ENCODE measurements at regions not wholly inside any gene's neighbourhood (a gene's known extent, or its start where the extent isn't known, plus 50 kb on each side); places are given as distances from the start of the nearest gene placed in this dataset.
A peak's percentile ranks its signal among the peaks of the same experiment; 100 is the strongest.
"Not testable (repeated sequence)": the region's sequence is repeated elsewhere in the genome, so short reads cannot be mapped to it uniquely, and the experiment has no call there.

GRCh38 chr10:9024210-9024609 is 969.7 kb downstream of the GATA3 start:
- no peak for DNase-seq (ENCODE audit: low read depth)

- no peak for DNase-seq (ENCODE audit: low read depth)
These were observed 973.7 kb downstream of the GATA3 start for GRCh38 chr10:9028231-9028630.

- no peak for DNase-seq (ENCODE audit: low read depth)
These were observed 980.9 kb downstream of the GATA3 start for GRCh38 chr10:9035355-9035754.

- no peak for DNase-seq (ENCODE audit: low read depth)
These were observed 982.3 kb downstream of the GATA3 start for GRCh38 chr10:9036711-9037204.

- peak; percentile 3 for DNase-seq (ENCODE audit: low read depth)
These were observed 983.7 kb downstream of the GATA3 start for GRCh38 chr10:9038146-9038714.

- no peak for DNase-seq (ENCODE audit: low read depth)
These were observed 989.0 kb downstream of the GATA3 start for GRCh38 chr10:9043466-9043865.

- DNase-seq (ENCODE audit: low read depth): no peak
These were observed 990.8 kb downstream of the GATA3 start for GRCh38 chr10:9045311-9045710.

- no peak for DNase-seq (ENCODE audit: low read depth)
These were observed 997.0 kb downstream of the GATA3 start for GRCh38 chr10:9051328-9051974.

- no peak for DNase-seq (ENCODE audit: low read depth)
These were observed 998.3 kb downstream of the GATA3 start for GRCh38 chr10:9052767-9053166.

- DNase-seq (ENCODE audit: low read depth): no peak
These were observed 1002.0 kb downstream of the GATA3 start for GRCh38 chr10:9056521-9056920.

GRCh38 chr10:9057293-9057692 is 1002.8 kb downstream of the GATA3 start:
- DNase-seq (ENCODE audit: low read depth): not testable (repeated sequence)

- DNase-seq (ENCODE audit: low read depth): no peak
These were observed 1005.8 kb downstream of the GATA3 start for GRCh38 chr10:9060314-9060713.

GRCh38 chr10:9061871-9062270 is 1007.4 kb downstream of the GATA3 start:
- DNase-seq (ENCODE audit: low read depth): no peak

GRCh38 chr10:9066152-9066551 is 1011.7 kb downstream of the GATA3 start:
- DNase-seq (ENCODE audit: low read depth): no peak

- DNase-seq (ENCODE audit: low read depth): no peak
These were observed 1013.5 kb downstream of the GATA3 start for GRCh38 chr10:9068003-9068402.

- DNase-seq (ENCODE audit: low read depth): no peak
These were observed 1014.6 kb downstream of the GATA3 start for GRCh38 chr10:9069136-9069535.

- DNase-seq (ENCODE audit: low read depth): no peak
These were observed 1020.9 kb downstream of the GATA3 start for GRCh38 chr10:9075420-9075819.

GRCh38 chr10:9076066-9076465 is 1021.6 kb downstream of the GATA3 start:
- DNase-seq (ENCODE audit: low read depth): no peak

GRCh38 chr10:9081253-9081652 is 1026.8 kb downstream of the GATA3 start:
- no peak for DNase-seq (ENCODE audit: low read depth)

- DNase-seq (ENCODE audit: low read depth): no peak
These were observed 1027.5 kb downstream of the GATA3 start for GRCh38 chr10:9081961-9082360.

- DNase-seq (ENCODE audit: low read depth): no peak
These were observed 1037.1 kb downstream of the GATA3 start for GRCh38 chr10:9091530-9092093.

GRCh38 chr10:9096288-9096687 is 1041.8 kb downstream of the GATA3 start:
- no peak for DNase-seq (ENCODE audit: low read depth)

- DNase-seq (ENCODE audit: low read depth): no peak
These were observed 1042.9 kb downstream of the GATA3 start for GRCh38 chr10:9097206-9097990.

All from RPMI7951 (cell line).